Upper lobe of right lung (tissue), 1 donor: ENCODE measurements at regions not wholly inside any gene's neighbourhood (a gene's known extent, or its start where the extent isn't known, plus 50 kb on each side); places are given as distances from the start of the nearest gene placed in this dataset.

Source experiments
- ATAC-seq: fragments of 200-7000 bp; cut with Tn5 transposase; one replicate; pipeline ENCODE4 v1.9.1; 2020; ENCODE audit warnings: mild to moderate bottlenecking, moderate library complexity
- DNase-seq: peaks from one replicate; pipeline ENCODE4 v3.0.0-alpha.2; 2020
- H3K27ac ChIP-seq: fragments of 200-600 bp; one replicate; pipeline ENCODE4 v1.8.0; 2022
- H3K27me3 ChIP-seq: fragments of 200-600 bp; one replicate; pipeline ENCODE4 v1.8.0; 2022; ENCODE audit warnings: mild to moderate bottlenecking
- H3K36me3 ChIP-seq: fragments of 200-600 bp; one replicate; pipeline ENCODE4 v1.8.0; 2022
- H3K4me1 ChIP-seq: fragments of 200-600 bp; one replicate; pipeline ENCODE4 v1.8.0; 2022
- H3K4me3 ChIP-seq: fragments of 200-600 bp; one replicate; pipeline ENCODE4 v1.8.0; 2022; ENCODE audit warnings: mild to moderate bottlenecking
- H3K9me3 ChIP-seq: fragments of 200-600 bp; one replicate; pipeline ENCODE4 v1.8.0; 2022
- CTCF ChIP-seq: fragments of 200-600 bp; IDR thresholded peaks from one replicate; pipeline ENCODE4 v1.8.0; 2022; ENCODE audit warnings: antibody characterized with exemption
- intact Hi-C: fragments of 100-400 bp; cut with DNase I; formaldehyde crosslinking; loops from one replicate; pipeline ENCODE4 v1.11.0; 2022
- donor health status: DM: no; HTN: yes; CAD: no; lungs with severe emphysema.

GRCh38 chr6:122077603-122078002 is 321.8 kb upstream of the HSF2 start:
- no peak for TF ChIP-seq CTCF
- DNase-seq: no peak
- intact Hi-C loops: no loop called here

GRCh38 chr6:122078481-122078880 is 321.0 kb upstream of the HSF2 start:
- no peaks in the 10 kb centered on the region for H3K27me3 ChIP-seq
- H3K4me1 ChIP-seq: no peaks in the 10 kb centered on the region
- no peaks in the 10 kb centered on the region for H3K9me3 ChIP-seq
- DNase-seq: no peak
- intact Hi-C loops: no loop called here
- no peak overlapping the region for H3K4me3 ChIP-seq
- no peaks in the 10 kb centered on the region for H3K36me3 ChIP-seq
- TF ChIP-seq CTCF: no peak
- ATAC-seq: no peak
- no peak overlapping the region for H3K27ac ChIP-seq

More at GRCh38 chr6:122077603-122078002, 321.8 kb upstream of the HSF2 start:
- Histone ChIP-seq H3K27ac (no peak overlapping the region), H3K27me3 (no peaks in the 10 kb centered on the region), H3K4me3 (no peak overlapping the region), H3K9me3 (no peaks in the 10 kb centered on the region), H3K36me3 (no peaks in the 10 kb centered on the region), H3K4me1 (no peaks in the 10 kb centered on the region)
- no peak for ATAC-seq

GRCh38 chr6:122079916-122080315 is 319.5 kb upstream of the HSF2 start:
- Histone ChIP-seq H3K9me3 (no peaks in the 10 kb centered on the region), H3K27ac (no peak overlapping the region), H3K4me3 (no peak overlapping the region), H3K27me3 (no peaks in the 10 kb centered on the region), H3K36me3 (no peaks in the 10 kb centered on the region), H3K4me1 (no peaks in the 10 kb centered on the region)
- no peak for DNase-seq
- no peak for TF ChIP-seq CTCF
- intact Hi-C loops: no loop called here
- ATAC-seq: no peak

GRCh38 chr6:122081921-122082320 is 317.5 kb upstream of the HSF2 start:
- H3K36me3 ChIP-seq: no peaks in the 10 kb centered on the region
- ATAC-seq (peak; percentile 74), DNase-seq (no peak)
- no peak overlapping the region for H3K4me3 ChIP-seq
- no peaks in the 10 kb centered on the region for H3K9me3 ChIP-seq
- intact Hi-C loops: no loop called here
- no peaks in the 10 kb centered on the region for H3K27me3 ChIP-seq
- no peak for TF ChIP-seq CTCF
- H3K27ac ChIP-seq: no peak overlapping the region
- H3K4me1 ChIP-seq: no peaks in the 10 kb centered on the region

- DNase-seq: no peak
- Histone ChIP-seq H3K9me3 (no peaks in the 10 kb centered on the region), H3K4me3 (no peak overlapping the region), H3K4me1 (no peaks in the 10 kb centered on the region), H3K27me3 (no peaks in the 10 kb centered on the region), H3K27ac (no peak overlapping the region), H3K36me3 (no peaks in the 10 kb centered on the region)
- no peak for TF ChIP-seq CTCF
- ATAC-seq: peak; percentile 19
- intact Hi-C loops: no loop called here
Observed at GRCh38 chr6:122082370-122082769, 317.1 kb upstream of the HSF2 start.

GRCh38 chr6:122092366-122092765 is 307.1 kb upstream of the HSF2 start:
- no peak overlapping the region for H3K4me3 ChIP-seq
- no peaks in the 10 kb centered on the region for H3K4me1 ChIP-seq
- no peak for ATAC-seq
- H3K27me3 ChIP-seq: no peaks in the 10 kb centered on the region
- no peaks in the 10 kb centered on the region for H3K9me3 ChIP-seq
- intact Hi-C loops: no loop called here
- no peak for TF ChIP-seq CTCF
- no peaks in the 10 kb centered on the region for H3K36me3 ChIP-seq
- DNase-seq: no peak
- H3K27ac ChIP-seq: no peak overlapping the region
